HG03039 (cell line): ENCODE measurements at regions not wholly inside any gene's neighbourhood (a gene's known extent, or its start where the extent isn't known, plus 50 kb on each side); places are given as distances from the start of the nearest gene placed in this dataset.

Experiments used
- ATAC-seq: cut with Tn5 transposase; IDR thresholded peaks from one replicate; pipeline ENCODE4 v1.9.1; 2021; ENCODE audit warnings: mild to moderate bottlenecking, moderate library complexity; ENCODE audit not compliant: unreplicated experiment

DNA sequence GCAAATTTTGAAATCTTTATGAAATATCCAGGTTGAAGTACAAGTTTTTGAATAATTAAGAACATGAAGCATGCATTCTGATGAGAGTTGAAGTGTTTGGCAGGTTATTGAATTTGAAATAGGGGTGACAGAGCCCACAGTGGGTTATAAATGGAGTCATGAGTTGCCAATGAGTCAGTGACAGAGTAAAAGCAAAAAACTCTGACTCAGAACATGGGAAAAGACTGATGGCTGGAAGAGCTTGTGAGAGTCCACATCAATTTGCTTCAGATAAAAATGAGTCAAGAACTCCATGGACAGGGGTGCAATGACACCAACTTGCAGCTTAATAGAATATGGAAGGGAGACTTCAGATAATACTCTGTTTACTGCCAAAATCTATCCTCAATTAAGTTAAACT is 105.3 kb downstream of the SLC6A15 start:
- no peak for ATAC-seq

DNA sequence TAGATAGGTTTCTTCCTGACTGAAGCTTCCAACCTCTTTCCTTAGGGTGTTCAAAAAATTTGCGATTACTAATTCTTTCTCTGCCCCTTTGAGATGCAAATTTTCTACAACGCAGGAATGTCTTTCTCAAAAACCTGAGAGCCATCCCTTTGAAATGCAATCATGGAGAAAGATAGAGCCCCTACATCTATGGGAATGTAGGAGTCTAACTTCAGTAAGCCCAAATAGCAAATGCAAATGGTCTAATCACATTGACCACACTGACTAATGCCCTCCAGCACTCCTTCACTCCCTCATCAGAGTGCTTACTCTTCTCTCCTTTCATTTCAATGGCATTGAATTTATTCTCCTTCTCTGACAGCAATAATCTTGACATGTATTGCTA is 107.1 kb downstream of the SLC6A15 start:
- ATAC-seq: no peak

DNA sequence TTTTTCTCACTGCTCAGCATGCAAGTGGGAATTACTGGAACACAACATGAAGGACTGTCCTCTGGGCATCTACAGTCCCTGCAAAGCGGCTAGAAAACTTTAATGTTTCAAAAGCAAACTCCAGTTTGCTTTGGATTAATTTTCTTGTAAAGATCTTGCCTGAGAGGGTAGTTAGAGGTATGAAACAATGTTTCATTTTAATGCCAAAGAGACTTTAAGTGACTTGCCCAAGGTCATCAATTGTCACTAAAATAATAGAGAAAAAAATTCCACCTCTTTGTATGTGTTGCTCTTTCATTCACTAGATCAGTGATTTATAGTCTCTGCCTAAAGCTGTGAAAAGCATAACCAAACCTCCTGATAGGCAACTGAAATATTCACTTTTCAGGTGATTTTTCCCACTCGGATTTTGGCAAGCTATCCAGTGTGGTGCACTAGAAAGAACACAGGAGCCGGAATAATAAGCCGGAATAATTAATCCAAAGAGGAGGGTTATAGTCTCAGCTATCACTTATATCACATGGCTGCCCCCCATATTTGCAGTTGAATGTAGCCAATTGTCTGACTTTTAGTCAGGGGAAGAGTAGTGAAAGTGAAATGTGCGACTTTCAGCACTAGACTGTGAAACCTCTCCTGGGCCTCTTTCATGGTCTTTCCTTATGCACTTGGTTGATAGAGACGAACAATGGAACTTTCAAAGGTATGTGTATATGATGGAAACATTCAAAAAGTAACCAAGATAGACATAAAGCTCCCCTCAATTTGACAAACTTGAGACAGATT is 107.7 kb downstream of the SLC6A15 start:
- no peak for ATAC-seq

DNA sequence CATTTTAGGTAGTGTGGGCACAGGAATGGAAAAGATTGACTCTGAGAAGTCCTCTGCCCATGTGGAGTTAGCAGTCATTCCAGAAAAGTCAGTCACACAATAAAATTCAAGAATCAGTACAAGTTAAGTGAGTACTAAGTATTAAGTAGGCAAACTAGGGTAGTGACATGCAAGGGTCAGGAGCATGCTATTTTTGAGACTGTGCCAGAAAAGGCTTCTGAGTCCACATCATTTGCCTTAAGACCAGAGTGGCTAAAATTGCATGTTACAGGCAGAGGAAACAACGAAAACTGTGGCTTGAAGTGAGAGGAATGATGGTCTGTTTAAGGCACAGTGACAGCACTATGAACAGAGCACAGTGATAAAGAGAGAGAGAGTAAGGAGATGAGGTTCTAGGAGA is 108.9 kb downstream of the SLC6A15 start:
- no peak for ATAC-seq

DNA sequence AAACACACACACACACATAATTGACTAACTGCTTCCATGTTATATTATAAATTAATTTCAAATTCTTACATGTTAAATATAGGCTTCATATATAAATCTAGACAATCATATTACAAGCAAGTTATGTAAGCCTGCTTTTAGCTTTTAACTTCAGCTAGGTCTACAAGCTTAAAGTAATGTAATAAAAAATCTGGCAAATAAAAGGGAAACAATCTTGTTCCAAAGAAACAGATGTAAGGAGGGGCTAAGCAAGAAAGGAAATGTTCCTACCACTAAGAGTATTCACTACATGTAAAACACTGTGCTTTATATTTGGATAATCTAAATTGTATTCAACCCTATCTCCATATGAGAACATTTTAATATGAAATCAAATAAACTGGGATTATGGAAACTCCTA is 110.4 kb downstream of the SLC6A15 start:
- no peak for ATAC-seq

DNA sequence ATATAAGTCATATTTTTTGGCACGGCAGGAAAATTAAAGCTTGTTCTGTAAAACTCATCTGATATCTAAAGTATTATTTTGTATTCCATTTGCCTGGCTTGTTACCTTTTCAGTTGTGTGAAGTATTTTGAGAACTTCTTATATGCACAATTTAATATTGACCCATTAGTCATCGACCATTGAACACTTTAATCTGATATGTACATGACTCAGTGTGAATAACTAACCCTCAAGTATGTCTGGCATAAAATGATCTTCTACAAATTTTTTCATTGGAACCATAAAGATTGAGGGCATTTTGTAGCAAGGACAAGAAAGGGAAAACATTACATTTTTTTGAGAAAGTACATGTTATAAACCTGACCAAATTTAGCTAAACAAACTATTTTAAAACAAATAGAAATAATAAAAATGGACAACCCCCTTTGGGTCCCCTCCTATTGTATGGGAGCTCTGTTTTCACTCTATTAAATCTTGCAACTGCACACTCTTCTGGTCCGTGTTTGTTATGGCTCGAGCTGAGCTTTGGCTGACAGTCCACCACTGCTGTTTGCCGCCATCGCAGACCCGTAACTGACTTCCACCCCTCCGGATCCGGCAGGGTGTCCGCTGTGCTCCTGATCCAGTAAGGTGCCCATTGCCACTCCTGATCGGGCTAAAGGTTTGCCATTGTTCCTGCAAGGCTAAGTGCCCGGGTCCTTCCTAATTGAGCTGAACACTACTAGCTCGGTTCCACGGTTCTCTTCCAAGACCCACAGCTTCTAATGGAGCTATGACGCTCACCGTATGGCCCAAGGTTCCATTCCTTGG is 118.8 kb downstream of the SLC6A15 start:
- ATAC-seq: no peak

DNA sequence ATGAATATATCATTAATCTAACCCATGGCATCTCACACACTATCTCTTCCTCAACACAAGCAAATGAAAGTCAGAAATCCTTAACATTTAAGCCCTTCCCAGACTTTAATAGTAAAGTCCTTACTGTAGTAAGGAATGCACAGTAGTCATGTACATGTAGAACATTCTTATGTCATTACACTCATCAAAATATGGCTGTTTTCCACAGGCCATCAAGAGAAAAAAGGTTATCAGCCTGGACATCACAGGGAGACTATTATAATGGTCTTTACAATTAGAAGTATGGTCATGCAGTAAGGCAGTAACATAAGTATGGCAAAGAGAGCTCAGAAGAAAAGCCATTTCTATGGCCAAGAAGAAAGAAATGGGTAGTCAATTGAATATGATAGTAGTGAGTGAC is 121.2 kb downstream of the SLC6A15 start:
- no peak for ATAC-seq

DNA sequence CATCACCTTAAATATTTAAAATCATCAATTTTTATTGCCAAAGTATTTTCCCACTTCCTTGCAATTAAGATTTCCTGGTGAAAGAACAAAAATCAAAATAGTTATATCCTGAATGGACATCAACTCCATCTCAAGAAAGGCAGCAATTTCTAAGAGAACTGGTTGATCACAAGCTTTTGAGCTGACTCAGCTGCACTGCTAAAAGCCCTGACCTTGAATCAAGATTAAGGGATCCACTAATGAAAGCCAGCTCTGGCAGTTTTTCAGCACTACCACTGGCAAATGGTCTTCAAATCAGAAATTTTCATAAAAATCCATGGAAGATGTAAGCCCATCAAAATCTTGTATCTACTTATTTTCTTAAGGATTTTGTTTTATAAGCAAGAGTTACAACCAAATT is 123.4 kb downstream of the SLC6A15 start:
- no peak for ATAC-seq

DNA sequence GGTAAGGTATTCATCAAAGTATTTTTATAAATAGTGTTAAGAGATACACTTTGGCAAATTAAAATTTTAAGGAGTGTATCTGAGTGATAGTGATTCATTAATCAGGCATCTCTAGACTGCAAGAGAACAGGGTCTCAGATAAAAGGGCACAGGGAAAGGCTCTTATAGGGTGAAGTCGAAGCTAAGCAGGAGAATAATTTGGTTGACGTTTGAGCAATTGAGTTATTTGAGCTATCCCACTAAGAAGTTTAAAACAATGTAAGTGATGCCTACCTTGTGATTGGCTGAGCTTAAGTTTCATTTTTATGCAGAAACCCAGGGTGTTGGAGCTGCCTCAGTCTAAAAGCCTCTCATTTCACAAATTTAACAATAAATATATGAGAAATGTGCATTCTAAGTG is 125.3 kb downstream of the SLC6A15 start:
- no peak for ATAC-seq

DNA sequence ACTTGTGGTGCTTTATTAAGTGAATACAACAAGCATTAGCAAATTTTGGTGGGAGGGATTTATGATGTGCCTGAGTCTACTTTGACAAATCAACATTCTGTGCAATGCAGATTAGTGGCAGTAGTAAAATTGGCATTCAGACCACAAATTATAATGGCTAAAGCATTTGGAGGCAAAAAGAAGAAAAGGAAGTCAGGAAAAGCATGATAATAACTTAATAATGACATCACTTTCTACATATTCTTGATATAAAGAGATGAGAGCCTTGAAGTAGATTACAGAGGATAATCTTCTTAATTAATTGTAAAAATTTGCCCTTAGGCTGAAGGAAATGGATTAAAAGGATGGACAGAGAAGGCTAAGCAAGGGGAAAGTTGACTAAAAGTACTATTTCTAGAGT is 126.0 kb downstream of the SLC6A15 start:
- no peak for ATAC-seq

DNA sequence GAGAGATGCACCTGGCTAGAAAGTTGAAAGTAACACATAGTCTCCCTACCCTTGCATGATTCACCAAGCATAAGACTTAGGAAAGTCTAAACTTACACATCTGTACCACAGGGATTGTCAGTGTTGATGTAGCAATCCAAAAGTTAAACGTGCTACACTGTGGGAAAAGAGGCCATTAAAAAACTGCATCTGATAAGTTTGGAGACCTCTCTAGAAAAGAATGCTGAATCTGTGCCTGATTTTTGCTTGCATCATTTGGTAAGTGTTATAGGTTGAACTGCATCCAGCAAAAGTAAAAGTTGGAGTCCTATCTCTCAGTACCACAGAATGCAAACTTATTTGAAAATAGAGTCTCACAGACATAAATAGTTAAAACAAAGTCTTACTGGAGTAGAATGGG is 126.6 kb downstream of the SLC6A15 start:
- no peak for ATAC-seq

DNA sequence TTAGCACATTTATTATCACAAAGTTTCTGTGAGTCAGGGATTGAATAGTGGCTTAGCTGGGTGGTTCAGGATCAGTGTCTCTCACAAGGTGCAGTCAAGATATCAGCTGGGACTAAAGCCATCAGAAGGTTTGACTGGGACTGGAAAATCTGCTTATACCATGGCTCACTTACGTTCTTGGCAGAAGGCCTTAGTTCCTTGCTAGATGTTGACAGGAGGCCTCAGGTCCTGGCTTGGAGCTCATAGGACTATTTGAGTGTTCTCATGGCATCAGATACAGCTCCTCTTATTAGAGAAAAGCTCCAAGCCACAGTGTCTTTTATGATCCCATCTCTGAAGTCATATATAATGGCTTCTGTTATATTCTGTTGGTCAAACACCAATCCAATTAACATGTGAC is 127.3 kb downstream of the SLC6A15 start:
- no peak for ATAC-seq

DNA sequence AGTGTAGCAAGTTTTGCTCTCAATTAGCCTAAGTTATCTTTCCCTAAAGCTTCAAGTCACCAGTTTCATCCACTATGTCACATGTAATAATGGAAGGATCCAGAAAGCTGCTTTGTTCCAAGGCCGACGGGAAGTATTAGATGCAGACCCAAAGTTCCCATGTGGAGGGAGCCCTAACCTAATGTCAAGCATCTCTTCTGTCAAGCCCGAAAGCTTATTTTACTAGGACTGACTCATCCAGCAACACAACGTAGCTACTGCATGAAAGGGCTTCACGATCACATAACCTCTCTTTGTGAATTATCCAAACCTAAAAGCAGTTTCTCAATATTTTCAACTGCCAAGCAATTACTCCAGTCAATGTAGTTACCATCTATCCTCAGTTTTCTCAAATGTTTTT is 133.4 kb downstream of the SLC6A15 start:
- ATAC-seq: no peak

DNA sequence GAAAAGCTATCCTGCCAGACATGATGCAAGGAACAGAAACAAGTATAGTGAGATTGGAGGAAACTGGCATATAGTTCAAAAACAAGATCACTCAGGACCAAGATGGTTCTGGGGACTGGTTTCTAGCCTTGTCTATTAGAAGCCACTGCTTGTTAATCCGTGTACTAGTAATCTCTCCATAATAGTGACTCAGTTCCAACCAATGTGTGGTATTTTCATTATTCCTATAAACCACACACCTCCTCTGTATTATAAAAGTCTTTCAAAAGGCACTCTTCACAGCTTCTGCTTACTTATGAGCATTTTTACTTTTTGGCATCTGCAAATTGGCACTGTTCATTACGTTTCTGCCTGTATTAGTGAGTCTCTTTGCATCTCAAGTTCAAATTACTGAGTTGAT is 140.3 kb downstream of the SLC6A15 start:
- no peak for ATAC-seq

DNA sequence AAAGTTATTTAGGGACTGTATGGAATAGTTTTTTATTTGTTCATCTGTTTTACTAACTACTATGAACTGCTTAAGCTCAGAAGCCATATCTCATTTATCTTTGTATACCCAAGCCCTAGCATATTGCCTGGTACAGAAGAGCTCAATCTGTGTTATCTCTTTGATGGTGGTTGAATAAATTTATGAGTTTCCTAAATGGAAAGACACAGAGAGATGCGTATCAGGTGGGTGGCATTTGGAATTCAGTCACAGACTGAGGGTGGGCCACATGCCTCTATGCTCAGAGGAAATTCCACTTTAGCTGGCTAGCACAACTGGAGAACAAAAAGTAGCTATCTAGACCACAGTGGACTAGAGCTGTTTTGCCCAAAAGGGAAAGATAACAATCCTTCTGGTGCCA is 145.5 kb downstream of the SLC6A15 start:
- no peak for ATAC-seq

DNA sequence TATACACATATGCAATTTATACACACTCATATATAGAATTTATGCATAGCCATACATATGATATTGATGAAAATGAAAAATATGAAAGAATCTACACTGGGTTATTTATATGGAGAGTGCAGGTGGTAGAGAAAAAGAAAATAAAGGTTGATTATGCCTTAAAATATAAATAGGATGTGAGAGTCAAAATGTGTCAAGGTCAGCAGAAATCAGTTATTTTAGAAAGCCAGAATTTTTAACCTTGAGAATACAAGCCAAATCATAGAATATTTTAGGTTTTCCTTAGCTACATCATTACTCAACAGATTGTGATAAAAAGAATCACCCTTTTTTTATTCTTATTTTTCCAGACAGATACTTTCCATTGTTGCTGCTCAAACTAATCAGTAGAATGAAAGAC is 146.2 kb downstream of the SLC6A15 start:
- ATAC-seq: no peak

DNA sequence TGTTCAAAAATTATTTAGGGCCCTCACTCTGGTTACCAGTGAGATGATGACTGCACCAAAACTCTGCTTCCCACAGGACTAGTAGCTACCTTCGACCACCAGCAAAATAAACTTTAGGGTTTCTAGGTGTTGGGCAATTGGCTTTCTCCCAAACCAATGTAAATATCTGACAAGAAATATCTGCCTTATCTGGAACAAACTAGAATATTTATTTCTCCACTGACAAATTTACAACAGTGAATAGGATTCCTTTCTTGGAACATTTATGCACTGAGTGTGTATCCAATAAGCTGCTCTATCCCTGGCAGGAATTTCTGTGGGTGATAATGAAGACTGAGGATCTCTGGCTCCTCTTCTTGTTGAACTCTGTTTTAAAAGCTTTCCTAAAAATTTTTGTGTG is 148.6 kb downstream of the SLC6A15 start:
- no peak for ATAC-seq

DNA sequence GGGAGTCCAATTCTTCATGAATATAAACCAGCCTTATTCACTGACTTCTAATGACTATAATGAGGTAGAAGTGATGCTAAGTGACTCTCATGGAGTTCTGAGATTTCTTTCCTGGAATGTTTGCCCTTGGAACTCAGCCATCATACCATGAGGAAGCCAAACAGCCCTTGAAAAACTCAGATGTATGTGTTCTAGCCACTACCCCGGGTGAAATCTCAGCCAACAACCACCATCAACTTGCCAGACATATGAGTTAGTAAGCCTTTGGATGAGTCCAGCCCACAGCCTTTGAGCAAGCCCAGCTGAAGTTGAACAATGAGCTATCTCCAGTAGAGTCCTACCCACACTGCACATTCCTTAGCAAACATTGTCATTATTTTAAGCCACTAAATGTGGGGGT is 149.5 kb downstream of the SLC6A15 start:
- no peak for ATAC-seq

DNA sequence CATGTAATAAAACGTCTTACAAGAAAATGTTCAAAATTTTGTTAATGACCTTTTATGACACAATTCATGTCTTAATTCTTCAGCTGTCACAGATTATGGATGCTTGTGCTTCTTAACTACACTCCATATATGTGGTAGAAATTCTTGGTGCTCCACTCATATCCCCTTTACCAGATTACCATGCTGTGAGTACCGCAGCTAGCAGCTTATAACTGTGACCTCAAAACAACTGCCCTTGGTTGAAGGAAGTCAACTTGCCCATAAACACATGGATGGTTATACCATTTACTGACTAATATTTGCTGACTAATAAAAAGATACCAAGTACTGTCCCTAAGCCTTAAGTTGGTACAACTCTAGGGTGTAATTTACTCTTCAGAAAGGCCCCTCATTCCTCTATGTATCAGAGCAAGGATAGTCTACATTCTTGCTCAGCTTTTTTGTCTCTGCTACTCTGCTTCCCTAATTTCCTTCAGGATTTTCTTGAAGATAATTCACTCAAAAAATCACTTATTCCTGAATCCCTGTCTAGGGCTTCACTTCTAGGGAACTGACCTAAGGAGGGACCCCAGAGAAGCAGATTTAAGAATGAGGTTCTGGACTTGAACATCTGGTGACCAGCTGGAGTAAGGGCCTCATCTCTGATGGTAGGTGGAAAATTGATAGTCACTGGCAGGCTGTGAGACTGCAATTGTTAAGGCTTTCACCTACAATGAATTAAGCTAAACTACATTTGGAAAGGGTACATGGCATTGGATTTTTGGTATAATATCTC is 152.3 kb downstream of the SLC6A15 start:
- no peak for ATAC-seq

DNA sequence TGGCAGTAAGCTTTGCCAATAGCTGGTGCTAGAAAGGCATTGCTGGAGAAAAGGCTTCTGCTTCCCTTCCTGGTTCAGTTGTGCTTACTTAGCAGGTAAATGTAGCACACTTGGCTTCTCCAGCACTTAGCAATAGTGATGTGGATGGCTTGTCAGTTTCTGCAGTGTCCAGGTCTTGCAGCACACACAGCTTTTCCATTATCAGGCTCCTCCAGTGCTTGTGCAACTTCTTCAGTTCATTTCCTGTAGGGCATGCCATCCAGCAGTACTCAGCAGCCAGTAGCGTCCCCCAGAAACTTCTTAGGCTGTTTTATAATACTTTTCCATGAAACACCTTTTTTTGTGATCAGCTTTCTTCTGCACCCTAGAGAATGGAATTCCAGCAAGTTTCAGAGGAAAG is 154.6 kb downstream of the SLC6A15 start:
- ATAC-seq: no peak

DNA sequence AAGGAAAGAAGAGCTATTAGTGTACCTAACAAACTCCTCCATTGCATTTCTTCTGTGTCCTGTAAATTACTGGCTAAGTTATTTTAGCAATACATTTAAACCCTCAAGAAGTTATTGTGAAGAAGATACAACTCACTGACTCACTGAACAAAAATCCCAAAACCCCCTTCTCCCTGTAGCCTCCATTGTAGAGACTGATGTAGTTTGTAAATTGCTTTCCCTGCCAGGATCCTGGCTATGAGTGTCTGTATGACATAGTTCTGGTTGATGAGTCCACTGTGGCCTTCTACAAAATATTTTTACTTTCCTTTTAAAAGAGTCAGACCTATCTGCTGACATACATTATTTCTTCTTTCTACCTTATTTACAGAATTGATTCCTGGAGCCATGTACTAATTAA is 155.6 kb downstream of the SLC6A15 start:
- no peak for ATAC-seq

DNA sequence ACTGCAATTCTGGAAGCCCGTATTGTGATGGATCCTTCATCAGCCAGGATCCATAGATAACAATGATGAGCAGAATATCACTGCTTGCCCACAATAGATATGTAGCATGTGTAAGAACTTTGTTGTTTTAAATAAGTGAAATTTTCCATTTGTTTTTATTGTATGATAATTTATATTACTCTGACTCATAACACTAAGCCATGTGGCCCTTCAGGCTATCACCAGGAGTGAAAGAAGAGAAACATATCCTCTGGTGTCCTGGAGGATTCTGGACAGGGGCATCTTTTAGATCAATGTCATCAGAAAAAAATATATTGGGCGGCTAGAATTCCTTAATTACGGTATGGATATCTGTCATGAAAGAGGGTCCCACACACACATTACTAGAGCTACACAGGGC is 167.5 kb downstream of the SLC6A15 start:
- no peak for ATAC-seq
